SK-N-SH (cell line): ENCODE measurements at regions not wholly inside any gene's neighbourhood (a gene's known extent, or its start where the extent isn't known, plus 50 kb on each side); places are given as distances from the start of the nearest gene placed in this dataset.

Experiments
- FOXM1 ChIP-seq: IDR thresholded peaks from 2 replicates; pipeline ENCODE4 v1.4.0; 2012; ENCODE audit warnings: low read depth, mild to moderate bottlenecking
- GABPA ChIP-seq: IDR thresholded peaks from 2 replicates; pipeline ENCODE4 v1.4.0; 2012; ENCODE audit warnings: low read depth, mild to moderate bottlenecking
- MAX ChIP-seq: IDR thresholded peaks from 2 replicates; pipeline ENCODE4 v1.4.0; 2012; ENCODE audit warnings: low read depth
- MXI1 ChIP-seq: IDR thresholded peaks from 2 replicates; pipeline ENCODE4 v1.6.1; 2012; ENCODE audit warnings: mild to moderate bottlenecking, low read depth, low read length, improper control_type of control experiment
- NRF1 ChIP-seq: IDR thresholded peaks from 2 replicates; pipeline ENCODE4 v1.6.1; 2012; ENCODE audit warnings: low read depth, mild to moderate bottlenecking, low read length
- REST ChIP-seq: IDR thresholded peaks from 2 replicates; pipeline ENCODE4 v1.6.1; 2012; ENCODE audit warnings: mild to moderate bottlenecking, low read depth, low read length, moderate library complexity
- SMC3 ChIP-seq: IDR thresholded peaks from 2 replicates; pipeline ENCODE4 v1.6.1; 2012; ENCODE audit warnings: low read depth, low read length, improper control_type of control experiment
- TCF12 ChIP-seq: IDR thresholded peaks from 2 replicates; pipeline ENCODE4 v1.4.0; 2012
- YY1 ChIP-seq: IDR thresholded peaks from 2 replicates; pipeline ENCODE4 v1.4.0; 2012; ENCODE audit warnings: low read depth, mild to moderate bottlenecking
- TF ChIP-seq, protein P1 (sequence below): fragments of 200-600 bp; sonication (generic); IDR thresholded peaks from 2 replicates; pipeline ENCODE4 v1.6.1; 2017; ENCODE audit warnings: antibody characterized with exemption, mild to moderate bottlenecking, moderate library complexity
- TF ChIP-seq, protein P2 (sequence below): IDR thresholded peaks from 2 replicates; pipeline ENCODE4; 2012

- TF ChIP-seq, protein P1, sequence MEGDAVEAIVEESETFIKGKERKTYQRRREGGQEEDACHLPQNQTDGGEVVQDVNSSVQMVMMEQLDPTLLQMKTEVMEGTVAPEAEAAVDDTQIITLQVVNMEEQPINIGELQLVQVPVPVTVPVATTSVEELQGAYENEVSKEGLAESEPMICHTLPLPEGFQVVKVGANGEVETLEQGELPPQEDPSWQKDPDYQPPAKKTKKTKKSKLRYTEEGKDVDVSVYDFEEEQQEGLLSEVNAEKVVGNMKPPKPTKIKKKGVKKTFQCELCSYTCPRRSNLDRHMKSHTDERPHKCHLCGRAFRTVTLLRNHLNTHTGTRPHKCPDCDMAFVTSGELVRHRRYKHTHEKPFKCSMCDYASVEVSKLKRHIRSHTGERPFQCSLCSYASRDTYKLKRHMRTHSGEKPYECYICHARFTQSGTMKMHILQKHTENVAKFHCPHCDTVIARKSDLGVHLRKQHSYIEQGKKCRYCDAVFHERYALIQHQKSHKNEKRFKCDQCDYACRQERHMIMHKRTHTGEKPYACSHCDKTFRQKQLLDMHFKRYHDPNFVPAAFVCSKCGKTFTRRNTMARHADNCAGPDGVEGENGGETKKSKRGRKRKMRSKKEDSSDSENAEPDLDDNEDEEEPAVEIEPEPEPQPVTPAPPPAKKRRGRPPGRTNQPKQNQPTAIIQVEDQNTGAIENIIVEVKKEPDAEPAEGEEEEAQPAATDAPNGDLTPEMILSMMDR = no peak
- TF ChIP-seq MXI1 = no peak
- TF ChIP-seq, protein P2, sequence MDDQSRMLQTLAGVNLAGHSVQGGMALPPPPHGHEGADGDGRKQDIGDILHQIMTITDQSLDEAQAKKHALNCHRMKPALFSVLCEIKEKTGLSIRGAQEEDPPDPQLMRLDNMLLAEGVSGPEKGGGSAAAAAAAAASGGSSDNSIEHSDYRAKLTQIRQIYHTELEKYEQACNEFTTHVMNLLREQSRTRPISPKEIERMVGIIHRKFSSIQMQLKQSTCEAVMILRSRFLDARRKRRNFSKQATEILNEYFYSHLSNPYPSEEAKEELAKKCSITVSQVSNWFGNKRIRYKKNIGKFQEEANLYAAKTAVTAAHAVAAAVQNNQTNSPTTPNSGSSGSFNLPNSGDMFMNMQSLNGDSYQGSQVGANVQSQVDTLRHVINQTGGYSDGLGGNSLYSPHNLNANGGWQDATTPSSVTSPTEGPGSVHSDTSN = no peak
- TF ChIP-seq SMC3 = no peak
- TF ChIP-seq REST = no peak
- no peak for TF ChIP-seq FOXM1
- TF ChIP-seq TCF12 = no peak
- TF ChIP-seq GABPA = no peak
- TF ChIP-seq NRF1 = no peak
- TF ChIP-seq YY1 = no peak
- no peak for TF ChIP-seq MAX
These were observed 378.1 kb downstream of the ELAVL2 start for GRCh38 chr9:23447944-23448343.
